H1 (cell line): ENCODE measurements at regions not wholly inside any gene's neighbourhood (a gene's known extent, or its start where the extent isn't known, plus 50 kb on each side); places are given as distances from the start of the nearest gene placed in this dataset.
A peak's percentile ranks its signal among the peaks of the same experiment; 100 is the strongest.

Experiments used
- CTCF ChIA-PET: fragments of 300-600 bp; sonication (Branson Sonifier 250); formaldehyde crosslinking; loops from one replicate; lab custom pipeline; 2021; ENCODE audit not compliant: partially characterized antibody; lab: Charles Lee
- POLR2A ChIA-PET: fragments of 300-600 bp; sonication (Branson Sonifier 250); formaldehyde crosslinking; loops from one replicate; lab custom pipeline; 2021; ENCODE audit warnings: inconsistent platforms; ENCODE audit not compliant: partially characterized antibody; lab: Charles Lee
- DNase-seq, 2 experiments: peaks; one replicate each; pipeline versions ENCODE4 v3.0.0 to v3.0.0-alpha.2; 2010 to 2022; ENCODE audit warnings: low spot score in 2 of 2, low read depth in 1 of 2, mixed read lengths in 1 of 2
- FAIRE-seq: peaks from 2 replicates; lab custom pipeline; 2011; peaks lifted over from hg19 to GRCh38; lab: Jason Lieb, UNC
- H2AFZ ChIP-seq: 2 replicates; pipeline ENCODE4 v1.8.1; 2012; ENCODE audit warnings: low read length, inconsistent platforms
- H2AK5ac ChIP-seq: 2 replicates; pipeline ENCODE4 v1.6.1; 2013; ENCODE audit warnings: low read depth, low read length
- H2BK120ac ChIP-seq: replicated peaks from 2 replicates; pipeline ENCODE3; 2013; ENCODE audit warnings: low read depth, low read length, inconsistent platforms
- H2BK12ac ChIP-seq: 2 replicates; pipeline ENCODE4 v1.6.1; 2013; ENCODE audit warnings: low read depth, low read length
- H2BK15ac ChIP-seq: 2 replicates; pipeline ENCODE4 v1.6.1; 2013; ENCODE audit warnings: low read length
- H2BK20ac ChIP-seq: 2 replicates; pipeline ENCODE4 v1.6.1; 2013; ENCODE audit warnings: low read length
- H2BK5ac ChIP-seq: 2 replicates; pipeline ENCODE4 v1.6.1; 2013; ENCODE audit warnings: low read depth, low read length
- H3K14ac ChIP-seq: 2 replicates; pipeline ENCODE4 v1.6.1; 2013; ENCODE audit warnings: inconsistent platforms; ENCODE audit not compliant: insufficient read length
- H3K18ac ChIP-seq: 2 replicates; pipeline ENCODE4 v1.6.1; 2013; ENCODE audit warnings: low read length; ENCODE audit errors: extremely low read depth
- H3K23ac ChIP-seq: 2 replicates; pipeline ENCODE4 v1.6.1; 2013; ENCODE audit warnings: inconsistent platforms; ENCODE audit not compliant: insufficient read length
- H3K23me2 ChIP-seq: 2 replicates; pipeline ENCODE4 v1.6.1; 2013; ENCODE audit warnings: low read depth, low read length
- H3K27ac ChIP-seq: 2 replicates; pipeline ENCODE4 v1.6.1; 2011; ENCODE audit warnings: low read depth, low read length, inconsistent platforms
- H3K27me3 ChIP-seq, 4 experiments: replicated peaks in 1 of 4; 1 replicate in 1 of 4; 2 replicates in 3 of 4; pipeline versions ENCODE4 v1.6.1 to v1.8.1; 2011 to 2013; ENCODE audit warnings: low read length in 3 of 4, mild to moderate bottlenecking in 3 of 4, inconsistent platforms in 2 of 4, mixed read lengths in 2 of 4, moderate library complexity in 1 of 4; ENCODE audit not compliant: control insufficient read depth in 3 of 4, insufficient read depth in 3 of 4; ENCODE audit errors: extremely low read depth in 1 of 4
- H3K36me3 ChIP-seq, 4 experiments: 2 replicates each; pipeline versions ENCODE4 v1.6.1 to v1.8.1; 2011 to 2013; ENCODE audit warnings: mild to moderate bottlenecking in 4 of 4, low read length in 3 of 4, moderate library complexity in 2 of 4, control low read depth in 1 of 4, inconsistent platforms in 1 of 4; ENCODE audit not compliant: insufficient read depth in 4 of 4, control insufficient read depth in 2 of 4
- H3K4ac ChIP-seq: replicated peaks from 2 replicates; pipeline ENCODE3; 2013; ENCODE audit warnings: low read length, low read depth, mixed read lengths, inconsistent platforms; ENCODE audit not compliant: insufficient read length
- H3K4me1 ChIP-seq, 4 experiments: replicated peaks in 1 of 4; 1 replicate in 1 of 4; 2 replicates in 3 of 4; pipeline versions ENCODE4 v1.6.1 to v1.8.1; 2011 to 2013; ENCODE audit warnings: low read length in 3 of 4, inconsistent platforms in 2 of 4, mixed read lengths in 1 of 4; ENCODE audit not compliant: insufficient read depth in 4 of 4, control insufficient read depth in 3 of 4
- H3K4me2 ChIP-seq, 2 experiments: 2 replicates each; pipeline versions ENCODE4 v1.6.1 to v1.8.1; 2011 to 2013; ENCODE audit warnings: low read depth in 2 of 2, low read length in 2 of 2, control low read depth in 1 of 2, inconsistent platforms in 1 of 2, mild to moderate bottlenecking in 1 of 2; ENCODE audit not compliant: insufficient read depth in 1 of 2
- H3K4me3 ChIP-seq, 4 experiments: fragments of 200-600, 300-600 bp in 1 of 4; sonication (generic), shearing (Covaris generic), sonication (Bioruptor Twin) in 1 of 4; 2 replicates each; pipeline versions ENCODE4 v1.5.1 to v1.8.1; 2011 to 2016; ENCODE audit warnings: low read length in 4 of 4, low read depth in 3 of 4, control low read depth in 2 of 4, inconsistent platforms in 2 of 4, mild to moderate bottlenecking in 2 of 4, mixed read lengths in 1 of 4, moderate library complexity in 1 of 4; ENCODE audit not compliant: insufficient read depth in 2 of 4; ENCODE audit errors: extremely low read depth in 1 of 4
- H3K56ac ChIP-seq: replicated peaks from 2 replicates; pipeline ENCODE3; 2013; ENCODE audit warnings: low read depth, mild to moderate bottlenecking, mixed read lengths, low read length, inconsistent platforms; ENCODE audit not compliant: insufficient read length
- H3K79me1 ChIP-seq: 2 replicates; pipeline ENCODE4 v1.6.1; 2013; ENCODE audit warnings: low read depth, low read length, control low read depth
- H3K79me2 ChIP-seq, 2 experiments: 2 replicates each; pipeline versions ENCODE4 v1.6.1 to v1.8.1; 2012 to 2013; ENCODE audit warnings: low read length in 2 of 2, mild to moderate bottlenecking in 2 of 2, inconsistent platforms in 1 of 2; ENCODE audit not compliant: insufficient read depth in 2 of 2, control insufficient read depth in 1 of 2
- H3K9ac ChIP-seq, 4 experiments: replicated peaks in 1 of 4; 1 replicate in 1 of 4; 2 replicates in 3 of 4; pipeline versions ENCODE4 v1.6.1 to v1.8.1; 2011 to 2013; ENCODE audit warnings: low read depth in 3 of 4, low read length in 3 of 4, control low read depth in 2 of 4, mild to moderate bottlenecking in 2 of 4, moderate library complexity in 2 of 4, inconsistent platforms in 1 of 4; ENCODE audit errors: extremely low read depth in 1 of 4
- H3K9me3 ChIP-seq, 2 experiments: 2 replicates each; pipeline versions ENCODE4 v1.6.1 to v1.8.1; 2012 to 2013; ENCODE audit warnings: mild to moderate bottlenecking in 2 of 2, moderate library complexity in 2 of 2, control low read depth in 1 of 2, inconsistent platforms in 1 of 2, low read depth in 1 of 2, low read length in 1 of 2, mixed read lengths in 1 of 2; ENCODE audit not compliant: insufficient read depth in 2 of 2
- H4K20me1 ChIP-seq, 2 experiments: replicated peaks in 1 of 2; 2 replicates each; pipeline versions ENCODE3 to v1.8.1; 2011 to 2013; ENCODE audit warnings: inconsistent platforms in 2 of 2, low read length in 2 of 2, mild to moderate bottlenecking in 1 of 2; ENCODE audit not compliant: insufficient read depth in 2 of 2, control insufficient read depth in 1 of 2
- H4K5ac ChIP-seq: 2 replicates; pipeline ENCODE4 v1.6.1; 2013; ENCODE audit warnings: low read length, low read depth, mixed read lengths, inconsistent platforms; ENCODE audit not compliant: insufficient read length
- H4K8ac ChIP-seq: 2 replicates; pipeline ENCODE4 v1.8.0; 2013; ENCODE audit warnings: mild to moderate bottlenecking, moderate library complexity, low read length, inconsistent platforms; ENCODE audit not compliant: insufficient read depth; ENCODE audit errors: extremely low read depth
- H4K91ac ChIP-seq: replicated peaks from 2 replicates; pipeline ENCODE3; 2013; ENCODE audit warnings: low read length, mixed read lengths, inconsistent platforms; ENCODE audit not compliant: insufficient read length
- BCL11A ChIP-seq, 2 experiments: IDR thresholded peaks; one replicate each; pipeline ENCODE4 v1.6.1; 2011; ENCODE audit warnings: low read depth in 2 of 2, low read length in 2 of 2, mild to moderate bottlenecking in 2 of 2
- CBX5 ChIP-seq: fragments of 300-800, 300-1000 bp; sonication (generic); IDR thresholded peaks from 2 replicates; pipeline ENCODE4 v1.7.1; 2016; ENCODE audit warnings: antibody characterized with exemption, low read length, low read depth
- CTBP2 ChIP-seq: IDR thresholded peaks from 2 replicates; pipeline ENCODE4 v1.7.0; 2011; ENCODE audit warnings: borderline replicate concordance, mild to moderate bottlenecking, moderate library complexity, mixed read lengths, low read length; ENCODE audit not compliant: insufficient read depth, insufficient read length
- GABPA ChIP-seq: IDR thresholded peaks from 2 replicates; pipeline ENCODE4 v1.6.1; 2011; ENCODE audit warnings: mild to moderate bottlenecking, low read length, moderate library complexity, borderline replicate concordance; ENCODE audit not compliant: insufficient read depth
- KDM1A ChIP-seq: fragments of 200-600, 300-600 bp; sonication (generic); IDR thresholded peaks from 2 replicates; pipeline ENCODE4 v1.7.1; 2016; ENCODE audit warnings: mild to moderate bottlenecking, low read length, borderline replicate concordance
- NANOG ChIP-seq: IDR thresholded peaks from 2 replicates; pipeline ENCODE4 v1.6.1; 2011; ENCODE audit warnings: low read length, low read depth, mild to moderate bottlenecking, inconsistent platforms; ENCODE audit not compliant: insufficient read depth, poor library complexity, severe bottlenecking
- NRF1 ChIP-seq: IDR thresholded peaks from 2 replicates; pipeline ENCODE4 v1.6.1; 2011; ENCODE audit warnings: mild to moderate bottlenecking, low read depth, low read length, improper control_type of control experiment
- SP1 ChIP-seq: IDR thresholded peaks from 2 replicates; pipeline ENCODE4 v1.6.1; 2011; ENCODE audit warnings: low read depth, low read length
- TCF12 ChIP-seq: IDR thresholded peaks from 2 replicates; pipeline ENCODE4 v1.6.1; 2011; ENCODE audit warnings: low read depth, mild to moderate bottlenecking, low read length
- ZNF274 ChIP-seq: IDR thresholded peaks from 2 replicates; pipeline ENCODE4 v1.7.0; 2012; ENCODE audit warnings: low read length, borderline replicate concordance; ENCODE audit errors: extremely low read depth
- WGBS, 2 experiments: shearing (Covaris generic) in 1 of 2; methylation state at CpG; one replicate each; pipeline versions ENCODE4 v1.1.6 to v1.1.7; 2013 to 2015; ENCODE audit warnings: low lambda C conversion rate in 2 of 2, mixed read lengths in 2 of 2, inconsistent platforms in 1 of 2, low coverage in 1 of 2, missing lambda C conversion rate in 1 of 2; ENCODE audit not compliant: insufficient replicate concordance in 2 of 2, insufficient coverage in 1 of 2, insufficient read length in 1 of 2; ENCODE audit errors: extremely low coverage in 1 of 2, missing lambda C conversion rate in 1 of 2; 5-methylcytosine and 5-hydroxymethylcytosine counted together

DNA sequence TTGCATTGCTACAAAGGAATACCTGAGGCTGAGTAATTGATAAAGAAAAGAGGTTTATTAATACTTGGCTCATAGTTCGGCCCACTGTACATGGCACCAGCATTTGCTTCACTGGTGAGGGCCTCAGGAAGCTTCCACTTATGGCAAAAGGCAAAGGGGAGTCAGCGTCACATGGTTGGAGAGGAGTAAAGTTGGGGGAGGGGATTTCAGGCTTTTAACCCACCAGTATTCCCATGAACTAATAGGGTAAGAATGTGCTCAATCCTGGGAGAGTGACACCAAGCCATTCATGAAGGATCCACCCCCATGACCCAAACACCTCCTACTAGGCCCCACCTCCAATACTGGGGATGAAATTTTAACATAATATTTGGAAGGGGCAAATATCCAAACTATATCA lies 82.5 kb upstream of the MYCBP2 start:
- WGBS, 2 experiments = 100% methylated on average over 2 of the region's 2 CpGs; no CpG with 5 or more reads in 1 of the 2 experiments
- H4K8ac ChIP-seq = no peak overlapping the region
- H3K56ac ChIP-seq = no peak overlapping the region
- no peak overlapping the region for H2BK15ac ChIP-seq
- ChIA-PET POLR2A (no interaction called here), CTCF (no interaction called here)
- no peak overlapping the region for H3K4ac ChIP-seq
- H2BK5ac ChIP-seq = no peak overlapping the region
- no peak overlapping the region for H2BK12ac ChIP-seq
- H3K27ac ChIP-seq = no peak overlapping the region
- H3K79me2 ChIP-seq = no peaks in the 10 kb centered on the region
- H2BK120ac ChIP-seq = no peak overlapping the region
- H3K79me1 ChIP-seq = no peaks in the 10 kb centered on the region
- no peak overlapping the region for H3K14ac ChIP-seq
- no peak for FAIRE-seq
- DNase-seq = peak in 1 of 2 experiments; percentile 21
- H2AFZ ChIP-seq = peak overlapping the region; percentile 21
- no peak overlapping the region for H2BK20ac ChIP-seq
- no peak overlapping the region for H3K18ac ChIP-seq
- no peak overlapping the region for H2AK5ac ChIP-seq
- no peak overlapping the region for H3K9ac ChIP-seq
- H3K4me2 ChIP-seq = no peak overlapping the region
- 0 out of 7 replicates have a peak, but pooled peaks cover 0 to 3% (median 0%) of the 10 kb centered on the region in 4 experiments for H3K4me1 ChIP-seq
- H4K20me1 ChIP-seq = no peaks in the 10 kb centered on the region
- no peak overlapping the region for H4K5ac ChIP-seq
- H3K27me3 ChIP-seq = no peaks in the 10 kb centered on the region
- H3K23ac ChIP-seq = no peak overlapping the region
- no peak overlapping the region for H4K91ac ChIP-seq
- H3K23me2 ChIP-seq = no peaks in the 10 kb centered on the region
- H3K36me3 ChIP-seq = no peaks in the 10 kb centered on the region
- no peaks in the 10 kb centered on the region for H3K9me3 ChIP-seq
- no peak overlapping the region for H3K4me3 ChIP-seq
- TF ChIP-seq NANOG (no peak), BCL11A (IDR thresholded peaks at IDR 0.05; ENCODE audit: low read depth in 2 of 2, low read length in 2 of 2) (no peak), TCF12 (no peak), KDM1A (no peak), CTBP2 (no peak), GABPA (no peak), SP1 (0 out of 2 replicates have a peak, but pooled peaks have one; percentile 48), NRF1 (no peak), ZNF274 (no peak), CBX5 (no peak)
